ELF-1 (cell line): ENCODE measurements at regions not wholly inside any gene's neighbourhood (a gene's known extent, or its start where the extent isn't known, plus 50 kb on each side); places are given as distances from the start of the nearest gene placed in this dataset.
"Not testable (repeated sequence)": the region's sequence is repeated elsewhere in the genome, so short reads cannot be mapped to it uniquely, and the experiment has no call there.

ENCODE experiments used
- DNase-seq: peaks from one replicate; pipeline ENCODE4 v3.0.0-alpha.2; 2016; ENCODE audit warnings: low read depth, low spot score

DNA sequence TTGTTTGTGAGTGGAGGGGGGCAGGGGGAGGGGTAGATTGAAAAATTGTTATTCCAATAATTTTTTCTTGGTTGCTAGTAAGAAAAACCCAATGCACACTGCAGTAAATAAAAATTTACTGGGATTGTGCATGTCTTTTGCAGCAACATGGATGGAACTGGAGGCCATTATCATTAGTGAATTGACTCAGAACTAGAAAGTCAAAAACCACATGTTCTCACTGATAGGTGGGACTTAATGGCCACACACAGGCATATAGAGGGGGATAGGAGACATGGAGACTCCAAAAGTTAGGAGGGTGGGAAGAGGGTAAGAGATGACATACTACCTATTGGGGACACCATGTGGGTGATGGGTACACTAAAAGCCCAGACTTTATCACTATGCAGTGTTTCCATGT, 67.2 kb downstream of the BUB3 start:
- DNase-seq, result no peak

DNA sequence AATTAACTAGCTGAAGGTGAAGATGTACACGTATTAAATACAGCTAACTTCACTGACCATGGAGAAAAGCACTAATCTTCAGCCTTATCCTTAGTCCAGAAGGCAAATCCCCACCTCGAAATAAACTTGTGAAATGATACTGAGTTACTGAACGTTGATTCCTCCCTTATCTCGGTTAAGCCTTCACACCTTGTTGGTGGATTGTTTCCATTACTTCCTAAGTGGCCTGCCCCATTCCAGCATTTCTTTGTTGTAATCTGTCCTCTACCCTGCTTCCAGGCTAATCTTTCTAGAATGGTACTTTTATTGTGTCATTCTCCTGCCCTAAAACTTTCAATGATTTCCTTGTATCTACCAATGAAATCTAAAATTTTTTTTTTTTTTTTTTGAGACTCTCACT, 68.6 kb downstream of the BUB3 start:
- no peak for DNase-seq

DNA sequence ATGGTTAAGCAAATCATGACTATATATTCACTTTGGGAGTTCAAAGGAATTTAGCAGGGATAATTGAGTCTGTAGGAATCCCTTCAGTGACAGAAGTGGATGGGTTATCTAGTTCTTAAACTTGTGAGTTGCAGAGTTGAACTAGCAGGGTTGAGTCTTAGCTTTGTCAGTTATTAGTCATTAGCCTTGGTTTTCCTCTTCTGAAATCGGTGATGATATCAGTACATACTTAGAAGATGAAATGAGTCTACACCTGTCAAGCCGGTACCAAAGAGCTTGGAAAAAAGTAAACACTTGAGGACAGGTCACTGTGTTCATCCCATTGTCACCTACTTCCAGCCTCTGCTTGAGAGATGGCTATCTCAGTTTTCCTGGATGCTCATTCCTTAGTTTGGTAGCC, 73.5 kb downstream of the BUB3 start:
- DNase-seq, result no peak

DNA sequence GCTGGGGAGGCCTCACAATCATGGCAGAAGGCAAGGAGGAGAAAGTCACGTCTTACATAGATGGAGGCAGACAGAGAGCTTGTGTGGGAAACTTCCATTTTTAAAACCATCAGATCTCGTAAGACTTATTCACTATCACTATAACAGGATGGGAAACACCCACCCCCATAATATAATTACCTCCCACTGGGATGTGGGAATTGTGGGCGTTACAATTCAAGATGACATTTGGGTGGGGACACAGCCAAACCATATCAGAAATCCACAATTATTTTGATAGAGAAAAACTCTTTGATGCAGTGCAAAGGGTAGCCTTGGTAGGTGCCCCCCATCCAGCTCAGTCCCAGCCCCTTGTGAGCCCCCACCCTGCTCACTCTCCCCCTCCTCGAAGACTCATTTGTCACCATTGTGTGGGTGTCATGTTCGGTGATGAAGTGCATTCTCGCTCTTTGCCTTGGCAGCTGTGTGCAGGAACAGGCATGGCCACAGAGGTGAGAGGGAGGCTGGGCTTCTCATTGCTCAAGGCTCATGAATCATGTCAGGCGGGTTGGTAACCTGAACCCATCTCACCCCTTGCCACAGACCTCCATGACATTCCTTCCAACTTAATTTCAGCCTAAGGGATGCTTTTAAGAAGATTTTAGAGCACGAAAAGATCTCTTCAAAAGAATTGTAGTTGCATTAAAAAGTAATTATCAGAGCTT, 75.9 kb downstream of the BUB3 start:
- peak; percentile 23 for DNase-seq

DNA sequence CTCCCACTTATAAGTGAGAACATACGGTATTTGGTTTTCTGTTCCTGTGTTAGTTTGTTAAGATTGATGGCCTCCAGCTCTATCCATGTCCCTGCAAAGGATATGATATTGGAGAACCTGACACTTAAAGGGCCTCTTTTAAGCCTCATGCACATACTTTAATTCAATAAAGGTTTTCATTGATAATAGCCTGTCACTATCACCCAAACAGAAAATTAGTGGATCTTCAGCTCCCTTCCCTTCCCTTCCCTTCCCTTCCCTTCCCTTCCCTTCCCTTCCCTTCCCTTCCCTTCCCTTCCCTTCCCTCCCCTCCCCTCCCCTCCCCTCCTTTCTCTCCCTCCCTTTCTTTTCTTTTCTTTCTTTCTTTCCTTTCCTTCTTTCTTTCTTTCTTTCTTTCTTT, 78.7 kb downstream of the BUB3 start:
- not testable (repeated sequence) for DNase-seq

DNA sequence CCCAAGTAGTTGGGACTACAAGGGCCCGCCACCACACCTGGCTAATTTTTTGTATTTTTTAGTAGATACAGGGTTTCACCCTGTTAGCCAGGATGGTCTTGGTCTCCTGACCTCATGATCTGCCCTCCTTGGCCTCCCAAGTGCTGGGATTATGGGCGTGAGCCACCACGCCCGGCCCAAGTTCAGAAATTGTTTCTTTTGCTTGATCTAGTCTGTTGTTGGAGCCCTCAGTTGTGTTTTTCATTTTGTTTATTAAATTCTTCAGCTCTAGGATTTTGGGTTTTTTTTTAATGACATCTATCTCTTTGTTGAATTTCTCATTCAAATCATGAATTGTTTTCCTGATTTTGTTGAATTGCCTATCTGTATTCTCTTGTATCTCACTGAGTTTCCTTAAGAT, 80.8 kb downstream of the BUB3 start:
- not testable (repeated sequence) for DNase-seq

DNA sequence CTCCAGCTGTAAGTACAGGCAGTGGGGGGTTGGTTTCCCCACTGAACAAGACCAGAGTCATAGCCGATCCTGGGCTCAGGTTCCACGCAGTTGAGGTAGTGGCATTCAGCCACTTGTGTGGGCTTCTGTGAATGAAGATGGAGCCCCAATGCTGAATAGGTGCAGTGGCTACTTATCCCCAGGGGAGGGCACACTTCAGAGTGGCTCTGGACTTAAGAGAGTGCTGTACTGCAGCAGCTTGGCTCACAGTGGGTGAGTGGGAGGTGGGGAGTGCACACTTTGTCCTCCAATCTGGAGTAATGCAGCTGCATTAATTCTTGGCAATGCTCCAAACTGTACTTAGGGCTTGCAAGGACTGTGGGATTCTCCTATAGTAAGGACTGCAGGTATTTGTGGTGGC, 81.9 kb downstream of the BUB3 start:
- DNase-seq, result peak; percentile 8

DNA sequence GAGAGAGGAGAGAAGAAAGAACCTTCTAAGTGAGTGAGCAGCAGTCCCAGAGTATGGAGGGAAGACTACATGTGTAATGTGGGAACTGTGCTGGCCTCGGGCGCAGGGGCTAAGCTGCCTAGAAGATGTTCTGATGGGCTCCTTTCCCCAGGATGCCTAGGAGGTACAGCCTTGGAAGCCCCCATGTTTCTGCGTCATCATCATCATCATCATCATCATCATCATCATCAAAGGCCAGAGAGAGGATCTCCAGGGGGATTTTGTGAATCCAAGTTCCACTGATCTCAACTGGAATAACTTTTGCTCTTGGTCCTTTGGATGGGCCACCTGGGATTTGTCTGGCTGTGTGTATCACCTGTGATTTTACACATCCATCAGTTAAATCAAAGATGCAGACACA, 86.0 kb downstream of the BUB3 start:
- no peak for DNase-seq

DNA sequence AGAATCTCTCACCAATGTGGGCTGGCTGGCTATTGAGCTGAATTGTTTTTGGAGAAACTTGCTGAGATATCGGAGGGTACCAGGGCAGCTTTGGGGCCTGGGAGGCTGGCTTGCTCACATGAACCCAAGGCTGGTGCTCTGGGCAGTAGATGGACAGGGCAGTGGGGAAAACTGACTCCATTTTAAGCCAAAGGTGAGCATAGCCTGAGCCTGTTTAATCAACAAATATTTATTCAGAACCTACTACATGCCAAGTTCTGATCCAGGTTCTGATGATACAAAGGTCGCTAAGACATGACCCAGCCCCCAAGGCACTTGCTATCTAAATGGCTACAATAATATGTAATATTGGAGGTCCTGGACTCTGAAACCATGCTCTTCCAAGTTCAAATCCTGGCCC, 86.6 kb downstream of the BUB3 start:
- DNase-seq, result no peak

DNA sequence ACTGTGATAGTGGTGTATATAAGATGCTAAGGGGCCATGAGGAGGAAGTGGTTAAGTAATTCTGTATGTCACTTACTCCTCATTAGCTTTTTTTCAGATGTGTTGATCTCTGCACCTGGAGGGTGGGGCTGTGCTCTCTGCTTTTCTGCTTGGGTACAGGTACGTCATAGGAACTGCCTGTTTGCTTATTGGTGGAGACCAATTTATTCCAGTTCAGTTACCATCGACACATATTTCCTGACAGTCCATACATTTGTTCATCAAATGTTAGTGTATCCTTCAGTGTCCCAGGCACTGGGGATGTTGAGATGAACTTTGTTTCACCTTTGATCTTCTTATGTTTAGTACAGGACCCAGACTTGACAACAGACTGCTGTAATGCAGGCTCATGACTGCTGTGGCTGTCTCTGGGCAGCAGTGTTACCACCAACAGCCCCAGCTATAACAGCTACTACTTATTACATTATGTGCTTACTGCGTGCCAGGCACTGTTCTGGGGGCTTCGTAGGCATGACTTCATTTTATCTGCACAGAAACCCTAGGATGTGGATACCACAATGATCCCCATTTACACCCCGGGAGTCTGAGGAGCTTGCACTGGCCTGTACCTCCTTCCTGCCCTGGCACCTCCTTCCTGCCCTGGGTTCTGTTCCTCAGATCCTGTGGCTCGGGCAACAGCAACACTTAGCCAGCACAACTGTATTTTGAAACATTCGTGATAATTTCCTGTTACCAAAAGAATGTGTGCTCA, 87.4 kb downstream of the BUB3 start:
- DNase-seq, result no peak

DNA sequence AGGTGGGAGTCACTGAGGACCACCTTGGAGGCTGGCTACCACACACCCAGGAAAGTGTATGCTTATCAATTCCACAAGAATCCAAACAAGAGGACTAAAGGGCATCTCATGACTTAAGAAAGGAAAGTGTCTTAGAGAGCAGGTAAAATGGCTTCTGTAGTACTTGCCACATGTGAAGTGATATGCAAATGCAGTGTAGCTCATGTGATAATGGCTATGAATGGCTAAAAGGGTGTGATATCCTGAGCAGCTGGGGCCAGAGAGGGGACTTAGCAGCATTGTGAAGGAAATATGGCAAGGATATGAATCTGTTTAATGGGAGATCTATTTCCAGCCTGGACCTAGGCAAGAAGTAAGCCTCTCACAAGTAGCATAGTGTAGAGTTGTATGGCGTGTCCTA, 90.5 kb downstream of the BUB3 start:
- DNase-seq, result no peak

DNA sequence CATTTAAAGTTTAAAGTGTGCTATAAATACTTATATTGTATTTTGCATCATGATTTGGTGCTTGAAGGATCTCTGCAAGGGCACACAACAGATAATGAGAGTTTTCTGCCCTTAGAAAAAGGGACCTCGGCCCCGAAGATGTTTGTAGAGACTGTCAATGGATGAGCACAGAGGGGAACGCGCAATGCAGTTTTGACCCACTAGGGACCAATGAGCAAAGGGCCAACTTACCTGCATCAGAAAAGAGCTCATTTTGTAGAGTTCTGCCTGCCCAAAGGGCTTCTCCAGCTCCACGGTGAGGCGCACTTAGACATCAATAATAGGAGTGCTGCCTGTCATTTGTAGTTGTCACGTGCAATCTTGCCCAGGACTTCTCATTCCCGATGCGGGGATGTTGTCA, 91.1 kb downstream of the BUB3 start:
- DNase-seq, result no peak

DNA sequence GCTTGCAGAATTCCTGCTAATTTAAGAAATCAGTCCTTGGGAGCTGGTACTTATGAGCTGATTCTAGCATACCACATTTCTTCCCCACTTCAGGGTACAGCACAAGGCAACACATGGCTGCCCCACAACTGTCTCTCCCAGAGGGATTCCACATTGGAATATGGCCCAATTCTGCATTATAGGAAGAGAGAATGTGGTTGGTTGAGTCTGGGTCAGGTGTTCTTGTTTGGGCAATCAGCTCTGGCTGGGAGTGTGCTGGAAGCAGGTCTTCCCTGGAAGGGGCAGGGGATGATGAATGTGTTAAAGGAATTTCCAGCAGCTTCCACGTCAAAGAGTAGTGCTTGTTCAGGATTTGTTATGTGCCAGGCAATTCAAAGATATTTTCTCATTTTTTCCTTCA, 95.7 kb downstream of the BUB3 start:
- no peak for DNase-seq

DNA sequence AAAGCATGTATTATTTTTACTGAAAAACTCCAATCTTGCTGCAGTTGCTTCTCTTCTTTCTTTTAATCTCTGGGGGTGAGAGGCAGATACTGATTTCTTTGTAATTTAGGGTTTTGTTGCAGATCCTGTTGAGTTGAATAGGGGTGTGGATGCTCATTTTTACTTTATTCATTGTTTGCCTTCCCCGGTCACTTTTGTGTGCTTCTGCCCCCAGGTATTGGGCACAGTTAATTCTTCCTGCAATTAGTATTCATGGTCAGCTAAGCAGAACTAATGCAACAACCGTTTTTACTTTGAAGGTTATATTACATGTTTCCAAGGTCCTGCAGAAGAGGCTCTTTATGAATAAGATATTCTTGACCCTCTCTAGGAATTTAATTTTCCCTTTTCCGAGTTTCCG, 96.4 kb downstream of the BUB3 start:
- no peak for DNase-seq

DNA sequence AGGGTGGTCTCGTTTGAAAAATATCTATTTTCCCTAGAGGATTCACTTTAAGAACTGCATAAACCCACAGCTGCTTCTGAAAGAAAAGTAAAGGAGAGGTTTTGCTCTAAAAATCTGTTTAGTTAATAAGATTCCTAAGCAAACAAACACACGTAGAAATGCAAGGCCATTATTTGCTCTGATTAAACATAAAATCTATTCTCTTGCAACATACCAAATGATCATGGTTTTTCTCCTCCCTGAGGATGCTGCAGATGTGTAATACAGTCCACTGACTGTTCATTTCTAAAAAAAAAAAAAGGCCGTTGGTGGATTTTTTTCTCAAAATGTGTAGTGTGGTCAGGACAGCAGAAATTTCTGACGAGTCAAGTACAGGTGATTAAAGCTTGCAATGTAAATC, 98.6 kb downstream of the BUB3 start:
- no peak for DNase-seq

DNA sequence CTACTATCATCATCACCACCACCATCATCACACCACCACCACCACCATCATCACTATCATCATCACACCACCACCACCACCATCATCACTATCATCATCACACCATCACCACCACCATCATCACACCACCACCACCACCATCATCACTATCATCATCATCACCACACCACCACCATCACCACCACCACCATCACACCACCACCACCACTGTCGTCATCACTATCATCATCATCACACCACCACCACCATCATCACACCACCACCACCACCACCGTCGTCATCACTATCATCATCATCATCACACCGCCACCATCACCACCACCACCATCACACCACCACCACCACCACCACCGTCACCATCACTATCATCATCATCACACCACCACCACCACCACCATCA, 100.1 kb downstream of the BUB3 start:
- DNase-seq, result not testable (repeated sequence)

DNA sequence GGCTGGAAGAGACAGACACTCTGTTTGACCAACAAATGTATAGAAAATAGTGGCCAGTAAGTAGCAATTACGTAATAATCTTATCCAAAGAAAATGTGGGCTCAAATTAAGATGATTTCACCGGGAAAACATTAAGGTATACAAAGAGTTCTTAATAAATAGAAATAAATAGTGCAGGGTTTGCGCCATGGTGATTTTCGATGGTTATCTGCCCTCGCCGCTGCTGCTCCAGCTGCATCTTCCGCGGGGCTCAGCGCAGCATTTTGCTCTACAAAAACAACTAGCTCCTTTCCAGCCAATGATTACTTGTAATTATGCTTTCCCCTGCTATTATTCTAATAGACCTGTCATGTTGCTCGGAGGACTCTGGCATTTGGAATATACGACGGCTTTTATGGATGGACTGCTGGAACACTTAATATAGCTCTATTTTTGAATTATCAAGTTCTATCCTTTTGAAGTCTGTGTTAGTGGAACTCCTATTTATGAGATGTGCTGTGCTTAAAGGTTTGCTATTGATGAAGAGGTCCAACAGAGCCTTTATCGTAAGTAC, 103.8 kb downstream of the BUB3 start:
- DNase-seq, result no peak

DNA sequence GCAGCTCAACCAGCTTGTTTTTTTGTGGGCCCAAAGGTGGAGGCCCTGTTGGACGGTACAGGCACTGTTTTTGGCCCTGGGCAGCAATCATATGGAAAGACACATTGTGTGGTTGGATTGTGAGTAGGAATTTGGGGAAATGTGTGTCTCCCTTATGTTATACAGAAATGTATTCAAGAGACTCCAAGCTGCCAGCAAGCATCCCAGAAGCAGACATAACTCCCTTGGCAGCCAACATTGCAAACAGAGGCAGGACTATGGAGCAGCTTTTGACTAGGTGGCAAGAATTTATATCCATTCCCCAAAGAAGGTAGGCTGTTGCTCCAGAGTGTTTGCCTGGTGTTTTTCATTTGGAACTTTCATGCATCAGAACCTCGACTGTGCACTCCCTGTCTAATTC, 104.9 kb downstream of the BUB3 start:
- DNase-seq, result no peak

DNA sequence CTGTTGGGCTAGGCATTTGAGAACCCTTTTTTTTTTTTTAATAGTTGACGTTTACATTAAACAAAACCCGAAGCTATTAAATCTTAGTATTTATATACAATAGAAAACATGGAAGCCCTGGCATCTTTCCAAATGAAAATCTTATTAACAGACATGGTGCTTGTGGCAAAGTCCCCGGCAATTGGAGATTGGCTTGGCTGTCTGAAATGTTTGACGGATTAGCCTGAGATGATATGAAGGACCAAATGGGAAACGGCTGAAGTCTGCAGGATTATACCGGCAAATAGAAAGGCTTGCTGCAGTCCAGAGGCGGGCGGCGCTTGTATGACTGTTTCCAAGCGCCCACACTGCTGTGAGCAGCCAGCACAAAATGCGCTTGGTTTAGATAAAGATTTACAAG, 105.6 kb downstream of the BUB3 start:
- no peak for DNase-seq

DNA sequence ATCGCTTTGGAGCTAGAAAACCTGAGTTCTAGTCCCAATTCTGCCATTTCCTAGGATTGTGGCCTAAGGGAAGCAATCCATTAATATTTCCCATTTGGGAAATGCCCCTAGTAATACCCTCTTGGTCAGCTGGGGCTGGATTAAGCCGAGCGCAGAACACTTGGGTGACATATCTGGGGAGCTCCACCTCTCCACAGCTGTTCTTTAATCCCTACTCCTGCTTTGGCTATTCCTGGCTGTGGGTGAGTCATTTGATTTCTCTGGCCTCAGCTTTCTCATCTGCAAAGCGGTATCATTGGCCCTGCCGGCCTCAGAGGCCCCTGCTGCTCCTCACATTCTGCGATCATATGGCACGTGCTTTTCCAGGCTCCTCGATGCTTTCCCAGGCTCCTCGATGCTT, 108.3 kb downstream of the BUB3 start:
- no peak for DNase-seq

DNA sequence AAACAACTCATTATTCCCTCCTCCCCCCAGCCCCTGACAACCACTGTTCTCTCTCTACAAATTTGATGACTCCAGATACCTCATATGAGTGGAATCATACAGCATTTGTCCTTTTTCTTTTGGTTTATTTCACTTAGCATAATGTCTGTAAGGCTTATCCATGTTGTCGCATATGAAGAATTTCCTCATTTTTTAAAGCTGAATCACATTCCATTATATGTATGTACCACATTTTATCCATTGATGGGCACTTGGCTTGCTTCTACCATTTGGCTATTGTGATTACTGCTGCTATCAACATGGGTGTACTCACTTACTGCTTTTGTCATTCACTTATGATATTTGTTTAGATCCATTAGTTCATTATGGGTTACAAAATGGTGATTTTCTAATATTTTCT, 112.8 kb downstream of the BUB3 start:
- no peak for DNase-seq

DNA sequence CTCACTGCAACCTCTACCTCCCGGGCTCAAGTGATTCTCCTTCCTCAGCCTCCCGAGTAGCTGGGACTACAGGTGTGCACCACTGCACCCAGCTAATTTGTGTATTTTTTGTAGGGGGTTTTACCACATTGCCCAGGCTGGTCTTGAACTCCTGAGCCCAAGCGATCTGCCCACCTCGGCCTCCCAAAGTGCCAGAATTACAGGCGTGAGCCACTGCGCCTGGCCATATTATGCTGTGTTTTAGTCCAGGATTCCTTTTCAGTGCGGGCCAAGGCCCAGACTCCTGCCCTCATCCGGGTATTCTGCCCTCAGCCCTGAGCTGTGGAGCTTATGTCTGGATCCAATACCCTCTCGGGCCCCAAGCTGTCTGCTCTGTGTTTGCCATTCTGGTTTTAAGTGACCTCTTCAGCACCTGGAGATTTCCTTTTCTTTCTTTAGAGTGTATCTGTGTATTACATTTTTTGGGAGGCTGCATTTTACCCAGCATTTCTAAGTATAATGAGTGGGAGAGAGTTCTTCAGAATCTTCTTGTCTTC, 114.9 kb downstream of the BUB3 start:
- DNase-seq, result no peak

DNA sequence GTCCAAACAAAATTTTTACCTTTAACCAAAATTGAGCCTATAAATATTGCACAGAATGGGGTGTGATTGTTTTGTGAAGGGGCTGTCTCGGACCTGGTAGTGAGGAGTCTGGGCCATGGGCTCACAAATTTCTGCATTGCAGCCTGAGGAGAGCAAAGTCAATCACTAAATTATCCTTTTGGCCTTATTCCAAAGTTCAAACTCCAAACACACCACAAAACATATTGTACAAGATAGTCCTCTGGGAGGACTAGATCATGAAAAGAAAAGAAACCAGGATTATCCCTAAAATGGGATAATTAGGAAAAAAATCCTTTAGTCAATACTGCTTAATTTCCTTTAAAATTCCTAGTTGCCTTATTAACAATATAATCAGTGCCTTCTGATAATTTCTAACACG, 115.5 kb downstream of the BUB3 start:
- DNase-seq, result no peak
